ENCODE measurements at regions not wholly inside any gene's neighbourhood (a gene's known extent, or its start where the extent isn't known, plus 50 kb on each side); places are given as distances from the start of the nearest gene placed in this dataset.

DNA sequence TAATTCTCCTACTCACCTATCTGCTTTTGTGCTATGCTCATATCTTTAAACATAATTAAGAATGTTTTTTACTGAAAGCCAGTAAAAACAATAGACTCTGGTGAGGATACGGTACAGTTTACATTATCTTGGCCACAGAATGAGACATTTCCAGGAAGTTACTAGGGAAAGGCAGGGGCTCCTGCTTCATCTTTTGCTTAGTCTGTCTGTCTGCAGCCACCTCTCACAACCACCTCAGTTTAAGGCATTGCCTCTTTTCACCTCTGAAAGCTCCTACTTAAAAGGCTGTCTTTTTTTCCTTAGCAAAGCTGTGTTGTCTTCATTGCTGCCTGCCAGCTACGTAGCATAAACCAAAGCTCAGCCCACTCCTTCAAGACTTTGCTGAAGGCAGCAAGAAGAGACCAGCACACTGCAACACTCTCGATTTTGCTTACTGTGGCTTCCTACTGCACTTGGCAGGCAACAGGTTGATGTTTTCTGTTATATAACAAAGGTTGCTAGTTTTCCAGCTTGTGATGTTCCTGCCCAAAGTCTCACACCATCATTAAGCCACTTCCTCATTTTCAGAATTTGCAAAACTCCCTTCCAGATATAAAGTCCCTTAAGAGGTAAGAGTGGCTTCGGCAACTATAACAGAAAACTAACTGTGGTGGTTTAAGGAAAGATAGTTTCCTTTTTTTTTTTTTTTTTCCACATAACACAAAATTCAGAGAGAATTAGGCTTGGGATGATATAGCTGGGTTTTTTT, 432.9 kb downstream of the GRXCR1 start:
- TF ChIP-seq, protein P1, sequence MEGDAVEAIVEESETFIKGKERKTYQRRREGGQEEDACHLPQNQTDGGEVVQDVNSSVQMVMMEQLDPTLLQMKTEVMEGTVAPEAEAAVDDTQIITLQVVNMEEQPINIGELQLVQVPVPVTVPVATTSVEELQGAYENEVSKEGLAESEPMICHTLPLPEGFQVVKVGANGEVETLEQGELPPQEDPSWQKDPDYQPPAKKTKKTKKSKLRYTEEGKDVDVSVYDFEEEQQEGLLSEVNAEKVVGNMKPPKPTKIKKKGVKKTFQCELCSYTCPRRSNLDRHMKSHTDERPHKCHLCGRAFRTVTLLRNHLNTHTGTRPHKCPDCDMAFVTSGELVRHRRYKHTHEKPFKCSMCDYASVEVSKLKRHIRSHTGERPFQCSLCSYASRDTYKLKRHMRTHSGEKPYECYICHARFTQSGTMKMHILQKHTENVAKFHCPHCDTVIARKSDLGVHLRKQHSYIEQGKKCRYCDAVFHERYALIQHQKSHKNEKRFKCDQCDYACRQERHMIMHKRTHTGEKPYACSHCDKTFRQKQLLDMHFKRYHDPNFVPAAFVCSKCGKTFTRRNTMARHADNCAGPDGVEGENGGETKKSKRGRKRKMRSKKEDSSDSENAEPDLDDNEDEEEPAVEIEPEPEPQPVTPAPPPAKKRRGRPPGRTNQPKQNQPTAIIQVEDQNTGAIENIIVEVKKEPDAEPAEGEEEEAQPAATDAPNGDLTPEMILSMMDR (conservative IDR thresholded peaks at IDR 0.05; ENCODE audit: low read length): no peak
- no peak for TF ChIP-seq EZH2phosphoT487 (IDR thresholded peaks at IDR 0.05; ENCODE audit: borderline replicate concordance, low read depth, low read length)
